OCI-LY1 (cell line): ENCODE measurements at regions not wholly inside any gene's neighbourhood (a gene's known extent, or its start where the extent isn't known, plus 50 kb on each side); places are given as distances from the start of the nearest gene placed in this dataset.

Experiments used
- EZH2 ChIP-seq: fragments of 200-600 bp; sonication (generic), shearing (Covaris generic); IDR thresholded peaks from 2 replicates; pipeline ENCODE4 v1.8.0; 2017; ENCODE audit warnings: borderline replicate concordance, mixed run types, mild to moderate bottlenecking, antibody characterized with exemption, low read length, moderate library complexity, mixed read lengths
- TF ChIP-seq, protein P1 (sequence below): fragments of 200-600 bp; sonication (generic), shearing (Covaris generic); IDR thresholded peaks from 2 replicates; pipeline ENCODE4 v1.5.1; 2017; ENCODE audit warnings: mild to moderate bottlenecking, antibody characterized with exemption, low read length, moderate library complexity, mixed read lengths

DNA sequence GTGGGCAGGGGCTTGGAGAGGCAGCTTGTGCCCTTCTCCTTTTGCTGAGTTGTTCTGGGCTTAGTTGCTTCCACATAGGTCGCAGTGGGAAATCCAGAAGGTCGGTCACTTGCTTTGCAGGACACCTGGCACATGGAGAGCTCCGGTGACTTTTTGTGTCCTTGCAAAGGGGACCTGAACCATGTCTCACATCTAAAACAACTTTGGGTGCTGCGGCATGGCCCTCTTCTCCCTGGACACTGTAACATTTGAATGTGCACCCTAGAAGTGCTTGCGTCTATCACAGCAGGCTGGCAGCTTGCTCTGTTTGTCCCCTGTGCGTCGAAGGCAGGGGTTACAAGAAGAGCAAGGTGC lies 189.9 kb upstream of the TWIST2 start:
- TF ChIP-seq, protein P1, sequence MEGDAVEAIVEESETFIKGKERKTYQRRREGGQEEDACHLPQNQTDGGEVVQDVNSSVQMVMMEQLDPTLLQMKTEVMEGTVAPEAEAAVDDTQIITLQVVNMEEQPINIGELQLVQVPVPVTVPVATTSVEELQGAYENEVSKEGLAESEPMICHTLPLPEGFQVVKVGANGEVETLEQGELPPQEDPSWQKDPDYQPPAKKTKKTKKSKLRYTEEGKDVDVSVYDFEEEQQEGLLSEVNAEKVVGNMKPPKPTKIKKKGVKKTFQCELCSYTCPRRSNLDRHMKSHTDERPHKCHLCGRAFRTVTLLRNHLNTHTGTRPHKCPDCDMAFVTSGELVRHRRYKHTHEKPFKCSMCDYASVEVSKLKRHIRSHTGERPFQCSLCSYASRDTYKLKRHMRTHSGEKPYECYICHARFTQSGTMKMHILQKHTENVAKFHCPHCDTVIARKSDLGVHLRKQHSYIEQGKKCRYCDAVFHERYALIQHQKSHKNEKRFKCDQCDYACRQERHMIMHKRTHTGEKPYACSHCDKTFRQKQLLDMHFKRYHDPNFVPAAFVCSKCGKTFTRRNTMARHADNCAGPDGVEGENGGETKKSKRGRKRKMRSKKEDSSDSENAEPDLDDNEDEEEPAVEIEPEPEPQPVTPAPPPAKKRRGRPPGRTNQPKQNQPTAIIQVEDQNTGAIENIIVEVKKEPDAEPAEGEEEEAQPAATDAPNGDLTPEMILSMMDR, result no peak
- no peak for TF ChIP-seq EZH2
